ENCODE measurements at regions not wholly inside any gene's neighbourhood (a gene's known extent, or its start where the extent isn't known, plus 50 kb on each side); places are given as distances from the start of the nearest gene placed in this dataset.

DNA sequence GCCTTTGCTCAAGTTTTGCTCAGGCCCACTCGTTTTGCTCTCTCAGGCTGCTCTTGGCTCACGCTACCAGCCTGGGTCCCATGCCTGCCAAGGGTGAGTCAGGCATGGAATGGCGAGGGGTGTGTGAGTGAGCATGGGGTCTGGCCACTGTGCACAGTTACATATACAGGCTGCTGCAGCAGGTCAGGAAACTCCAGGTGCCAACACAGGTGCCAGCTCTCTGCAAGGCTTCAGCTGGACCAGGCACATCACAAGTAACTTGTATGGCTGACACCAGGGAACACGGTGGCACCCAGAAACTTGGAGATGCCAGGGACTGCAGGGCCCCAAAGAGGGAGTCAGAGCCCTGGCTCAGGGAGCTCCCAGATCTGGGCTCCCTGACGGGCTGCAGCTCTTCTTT is 146.8 kb downstream of the BTBD3 start:
- no peaks in the 10 kb centered on the region for H3K4me1 Mint-ChIP-seq
- DNase-seq = no peak
- no peaks in the 10 kb centered on the region for H3K36me3 Mint-ChIP-seq (ENCODE audit: low read depth)
- no peak overlapping the region for H3K4me3 Mint-ChIP-seq
- no peaks in the 10 kb centered on the region for H3K27me3 Mint-ChIP-seq
- CTCF ChIA-PET = no interaction called here
- peaks cover 13% of the 10 kb centered on the region for H3K9me3 Mint-ChIP-seq
- H3K27ac Mint-ChIP-seq = no peak overlapping the region
- POLR2A ChIA-PET = no interaction called here

DNA sequence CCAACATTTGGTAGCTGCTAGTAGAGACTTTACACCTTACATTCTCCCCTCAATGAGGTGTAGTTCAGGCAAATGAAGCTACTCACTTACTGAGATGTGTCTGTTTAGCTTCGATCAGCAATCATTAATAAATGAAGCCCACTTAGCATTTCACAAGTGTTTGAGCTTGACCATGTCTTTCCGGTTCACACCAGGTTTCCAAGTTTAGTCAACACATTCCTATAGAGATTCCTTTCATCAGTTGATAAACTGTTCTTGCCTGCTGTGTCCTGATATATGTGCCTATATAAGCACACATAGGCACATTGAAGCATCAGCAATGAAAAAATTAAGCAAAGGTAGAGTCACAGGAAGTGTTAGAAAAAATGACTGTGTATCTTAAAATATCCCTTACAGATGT is 150.0 kb downstream of the BTBD3 start:
- POLR2A ChIA-PET = no interaction called here
- no peak overlapping the region for H3K27ac Mint-ChIP-seq
- CTCF ChIA-PET = interaction anchor here (0.5 kb wide), 1 partner anchor 23 kb away, joined by 3 read pairs; no protein-coding TSS in a partner anchor
- peaks cover 12% of the 10 kb centered on the region for H3K9me3 Mint-ChIP-seq
- H3K27me3 Mint-ChIP-seq = no peaks in the 10 kb centered on the region
- H3K36me3 Mint-ChIP-seq (ENCODE audit: low read depth) = no peaks in the 10 kb centered on the region
- no peak for DNase-seq
- no peaks in the 10 kb centered on the region for H3K4me1 Mint-ChIP-seq
- H3K4me3 Mint-ChIP-seq = no peak overlapping the region

DNA sequence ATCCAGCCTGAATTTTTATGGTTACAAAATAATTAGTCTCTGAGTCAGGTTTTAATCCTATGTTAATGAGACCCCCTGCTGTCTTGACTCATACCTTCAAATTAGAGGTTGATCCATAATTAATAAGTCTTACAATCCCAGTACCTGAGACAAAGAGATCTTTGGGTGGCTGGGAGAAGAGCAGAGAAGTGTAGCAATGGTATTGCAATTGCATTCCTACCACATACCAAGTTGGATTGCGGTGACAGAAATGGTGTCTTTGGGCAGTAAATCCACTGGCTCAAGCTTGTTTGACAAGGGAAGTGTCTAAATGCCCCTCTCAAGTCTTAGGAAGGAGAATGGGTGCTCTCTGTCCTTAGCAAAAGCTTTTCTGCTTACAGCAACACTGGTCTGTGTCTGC is 150.4 kb downstream of the BTBD3 start:
- H3K9me3 Mint-ChIP-seq = peaks cover 12% of the 10 kb centered on the region
- no peak for DNase-seq
- H3K4me1 Mint-ChIP-seq = no peaks in the 10 kb centered on the region
- POLR2A ChIA-PET = no interaction called here
- no peak overlapping the region for H3K27ac Mint-ChIP-seq
- no peaks in the 10 kb centered on the region for H3K36me3 Mint-ChIP-seq (ENCODE audit: low read depth)
- no peak overlapping the region for H3K4me3 Mint-ChIP-seq
- H3K27me3 Mint-ChIP-seq = no peaks in the 10 kb centered on the region
- CTCF ChIA-PET = no interaction called here

DNA sequence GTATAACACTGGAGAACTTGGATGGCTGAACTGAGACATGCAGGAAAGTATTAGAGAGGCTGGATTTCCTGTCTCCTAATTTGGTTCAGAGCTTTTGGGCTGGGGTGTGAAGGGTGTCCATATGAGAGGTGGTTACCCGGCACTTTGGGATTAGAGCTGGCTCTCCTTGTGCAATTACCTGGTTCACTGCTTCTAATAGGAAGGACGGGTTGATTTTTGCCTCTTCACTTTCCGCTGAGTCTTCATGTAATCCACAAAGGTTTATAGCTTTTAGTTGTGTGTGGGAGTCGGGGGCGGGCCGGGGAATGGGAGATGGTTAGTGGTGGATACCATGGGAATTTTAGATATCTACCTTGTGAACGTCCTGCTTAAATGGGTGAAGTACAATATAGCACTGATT is 151.5 kb downstream of the BTBD3 start:
- CTCF ChIA-PET = no interaction called here
- Mint-ChIP-seq H3K9me3 (peaks cover 12% of the 10 kb centered on the region), H3K4me1 (no peaks in the 10 kb centered on the region), H3K4me3 (no peak overlapping the region), H3K27me3 (no peaks in the 10 kb centered on the region), H3K36me3 (ENCODE audit: low read depth) (no peaks in the 10 kb centered on the region), H3K27ac (no peak overlapping the region)
- POLR2A ChIA-PET = no interaction called here
- no peak for DNase-seq

DNA sequence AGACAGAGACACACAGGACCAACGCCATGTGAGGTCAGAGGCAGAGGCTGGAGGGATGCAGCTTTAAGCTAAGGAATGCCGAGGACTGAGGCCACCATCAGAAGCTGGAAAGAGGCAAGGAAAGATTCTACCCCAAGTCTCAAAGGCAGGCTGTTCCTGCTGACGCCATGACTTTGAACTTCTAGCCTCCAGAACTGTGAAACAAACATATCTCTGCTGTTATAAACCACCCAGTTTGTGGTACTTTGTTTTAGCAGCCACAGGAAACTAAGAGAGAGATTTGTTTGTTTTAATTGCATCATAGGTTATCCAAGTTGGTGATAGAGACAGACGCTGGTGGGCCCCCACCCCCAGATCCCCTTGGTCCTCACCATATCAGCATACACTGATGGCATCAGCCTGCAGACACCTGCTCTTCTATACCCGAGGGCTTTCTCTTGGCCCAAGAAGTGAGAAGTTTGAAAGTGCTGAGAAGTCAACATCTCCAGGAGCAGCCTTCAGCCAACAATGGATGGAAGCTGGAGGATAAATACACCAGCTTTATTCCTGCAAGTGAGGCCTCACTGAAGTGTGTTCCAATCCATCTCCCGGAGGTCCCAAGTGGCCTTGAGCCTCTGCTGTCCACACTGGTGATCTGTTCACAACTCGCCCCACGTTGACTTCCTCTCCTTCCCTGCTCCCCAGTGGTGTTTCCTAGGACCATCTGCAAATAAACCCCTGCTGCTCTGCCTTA is 154.7 kb downstream of the BTBD3 start:
- H3K4me3 Mint-ChIP-seq = no peak overlapping the region
- H3K36me3 Mint-ChIP-seq (ENCODE audit: low read depth) = no peaks in the 10 kb centered on the region
- no peak overlapping the region for H3K27ac Mint-ChIP-seq
- peaks cover 11% of the 10 kb centered on the region for H3K9me3 Mint-ChIP-seq
- POLR2A ChIA-PET = no interaction called here
- H3K27me3 Mint-ChIP-seq = no peaks in the 10 kb centered on the region
- no peaks in the 10 kb centered on the region for H3K4me1 Mint-ChIP-seq
- CTCF ChIA-PET = no interaction called here
- no peak for DNase-seq

DNA sequence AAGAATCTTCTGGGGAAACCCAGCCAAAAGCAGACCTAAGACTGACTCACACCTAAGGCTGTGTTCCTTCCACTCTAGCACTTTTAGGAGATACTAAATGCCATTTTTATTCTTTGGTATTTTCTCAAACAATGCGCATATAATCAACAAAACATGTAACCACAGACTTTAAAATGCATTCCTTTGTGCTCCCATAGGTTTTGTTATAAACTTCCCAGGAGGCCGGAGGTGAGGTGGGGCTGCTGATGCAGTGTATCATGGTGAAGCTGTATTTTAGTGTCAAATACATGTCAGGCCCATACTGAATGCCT is 155.2 kb downstream of the BTBD3 start:
- peaks cover 11% of the 10 kb centered on the region for H3K9me3 Mint-ChIP-seq
- no peak for DNase-seq
- H3K36me3 Mint-ChIP-seq (ENCODE audit: low read depth) = no peaks in the 10 kb centered on the region
- H3K27me3 Mint-ChIP-seq = no peaks in the 10 kb centered on the region
- CTCF ChIA-PET = no interaction called here
- no peak overlapping the region for H3K4me3 Mint-ChIP-seq
- H3K27ac Mint-ChIP-seq = no peak overlapping the region
- no peaks in the 10 kb centered on the region for H3K4me1 Mint-ChIP-seq
- POLR2A ChIA-PET = no interaction called here

DNA sequence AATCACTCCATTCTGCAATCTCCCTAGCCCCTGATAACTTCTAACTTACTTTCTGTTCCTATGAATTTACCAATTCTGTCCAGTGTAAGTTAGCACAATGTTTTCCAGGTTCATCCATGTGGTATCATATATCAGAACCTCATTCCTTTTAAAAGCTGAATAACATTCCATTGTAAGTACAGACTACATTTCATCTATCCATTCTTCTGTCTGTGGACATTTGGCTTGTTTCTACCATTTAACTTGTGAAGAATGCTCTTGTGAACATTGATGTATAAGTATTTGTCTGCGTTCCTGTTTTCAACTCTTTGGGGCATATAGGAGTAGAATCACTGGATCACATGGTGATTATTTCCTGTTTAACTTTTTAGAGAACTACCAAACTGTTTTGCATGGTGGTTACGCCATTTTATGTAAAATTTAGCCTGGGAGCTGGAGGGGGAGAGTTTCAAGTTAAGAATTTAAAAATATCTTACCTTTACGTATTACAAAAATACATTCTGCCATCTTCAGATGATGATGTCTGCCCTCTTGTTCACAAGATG is 156.5 kb downstream of the BTBD3 start:
- no peaks in the 10 kb centered on the region for H3K36me3 Mint-ChIP-seq (ENCODE audit: low read depth)
- no peak overlapping the region for H3K4me3 Mint-ChIP-seq
- H3K9me3 Mint-ChIP-seq = peaks cover 11% of the 10 kb centered on the region
- no peak for DNase-seq
- H3K27me3 Mint-ChIP-seq = no peaks in the 10 kb centered on the region
- no peaks in the 10 kb centered on the region for H3K4me1 Mint-ChIP-seq
- CTCF ChIA-PET = no interaction called here
- POLR2A ChIA-PET = no interaction called here
- H3K27ac Mint-ChIP-seq = no peak overlapping the region

DNA sequence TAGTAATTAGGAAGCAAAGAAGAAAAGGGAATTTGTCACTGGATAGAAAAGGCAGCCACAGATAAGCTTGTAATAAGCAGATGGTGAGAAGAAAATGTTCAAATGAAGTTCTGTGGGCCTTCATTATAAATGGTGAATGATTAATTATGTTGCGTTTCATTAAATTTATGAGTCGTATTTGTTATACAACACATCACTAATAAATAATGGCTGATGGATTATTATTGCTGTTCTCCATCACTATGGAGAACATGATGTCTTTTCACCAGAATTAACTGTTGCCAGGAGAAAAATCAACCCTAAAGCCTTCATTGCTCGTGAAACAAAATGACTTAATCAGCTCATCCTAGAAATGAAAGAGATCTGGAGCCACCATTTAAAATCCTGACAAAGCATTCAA is 158.5 kb downstream of the BTBD3 start:
- ChIA-PET CTCF (no interaction called here), POLR2A (no interaction called here)
- Mint-ChIP-seq H3K4me3 (no peak overlapping the region), H3K9me3 (peaks cover 7% of the 10 kb centered on the region), H3K27ac (no peak overlapping the region), H3K4me1 (no peaks in the 10 kb centered on the region), H3K27me3 (no peaks in the 10 kb centered on the region), H3K36me3 (ENCODE audit: low read depth) (no peaks in the 10 kb centered on the region)
- DNase-seq = no peak

DNA sequence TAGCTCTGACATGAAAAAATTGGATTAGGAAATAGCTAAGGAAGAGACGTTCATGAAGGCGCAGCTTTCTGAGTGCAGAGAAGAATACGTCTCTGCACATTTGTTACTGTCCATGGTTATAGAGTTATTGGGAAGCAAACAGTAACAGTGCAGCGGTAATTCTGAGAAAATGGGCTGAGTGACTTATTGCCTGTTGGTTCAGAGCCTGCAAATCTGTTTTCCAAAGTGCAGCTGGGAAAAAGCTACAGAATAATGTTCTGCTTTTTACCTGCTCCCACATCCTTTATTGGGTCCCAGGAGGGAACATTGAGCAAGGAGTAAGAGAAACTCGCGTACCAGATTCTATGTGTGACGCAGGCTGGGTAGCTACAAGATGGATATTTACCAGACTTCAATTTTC is 160.2 kb downstream of the BTBD3 start:
- Mint-ChIP-seq H3K36me3 (ENCODE audit: low read depth) (no peaks in the 10 kb centered on the region), H3K9me3 (peaks cover 4% of the 10 kb centered on the region), H3K4me1 (no peaks in the 10 kb centered on the region), H3K27ac (no peak overlapping the region), H3K4me3 (no peak overlapping the region), H3K27me3 (no peaks in the 10 kb centered on the region)
- ChIA-PET POLR2A (no interaction called here), CTCF (no interaction called here)
- DNase-seq = no peak

DNA sequence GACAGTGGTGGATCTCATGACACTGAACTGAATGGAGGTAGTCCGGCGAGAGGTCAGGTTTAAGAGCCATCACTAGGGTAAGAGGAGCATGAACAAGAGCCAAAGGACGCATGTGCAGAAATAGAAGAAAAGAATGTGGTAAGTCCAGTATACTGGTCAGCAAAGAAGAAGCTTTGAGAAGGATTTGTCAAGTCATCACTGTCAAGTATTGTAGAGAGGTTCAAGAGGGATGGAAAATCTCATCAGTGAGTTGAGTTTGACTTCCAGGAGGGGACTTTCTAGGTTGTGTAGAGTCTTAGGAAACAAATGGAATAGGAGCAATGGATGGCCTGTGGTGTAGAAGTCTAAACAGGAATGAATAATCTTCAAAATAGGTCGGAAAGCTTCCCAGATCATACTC is 161.8 kb downstream of the BTBD3 start:
- Mint-ChIP-seq H3K9me3 (peaks cover 6% of the 10 kb centered on the region), H3K4me3 (no peak overlapping the region), H3K27ac (no peak overlapping the region), H3K36me3 (ENCODE audit: low read depth) (no peaks in the 10 kb centered on the region), H3K27me3 (no peaks in the 10 kb centered on the region), H3K4me1 (no peaks in the 10 kb centered on the region)
- ChIA-PET CTCF (no interaction called here), POLR2A (no interaction called here)
- no peak for DNase-seq

DNA sequence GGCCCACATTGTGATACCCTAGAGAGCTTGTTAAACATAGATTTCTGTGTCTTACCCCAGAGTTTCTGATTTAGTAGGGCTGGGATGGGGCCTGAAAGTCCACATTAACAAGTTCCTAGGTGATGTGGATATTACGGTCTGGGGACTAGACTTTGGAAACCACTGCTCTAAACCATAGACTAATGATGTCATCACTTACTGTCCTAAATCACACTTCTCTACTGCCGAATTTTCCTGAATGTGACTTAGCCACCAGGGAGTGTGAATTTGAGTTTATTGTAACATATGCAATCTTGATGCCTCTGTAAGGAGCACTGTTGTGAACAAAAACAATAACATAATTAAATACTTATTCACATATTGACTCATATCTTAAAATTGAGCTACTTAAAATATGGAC is 165.6 kb downstream of the BTBD3 start:
- ChIA-PET CTCF (no interaction called here), POLR2A (no interaction called here)
- H3K9me3 Mint-ChIP-seq = peaks cover 6% of the 10 kb centered on the region
- no peaks in the 10 kb centered on the region for H3K4me1 Mint-ChIP-seq
- no peak for DNase-seq
- H3K27ac Mint-ChIP-seq = no peak overlapping the region
- no peak overlapping the region for H3K4me3 Mint-ChIP-seq
- H3K36me3 Mint-ChIP-seq (ENCODE audit: low read depth) = no peaks in the 10 kb centered on the region
- H3K27me3 Mint-ChIP-seq = no peaks in the 10 kb centered on the region

DNA sequence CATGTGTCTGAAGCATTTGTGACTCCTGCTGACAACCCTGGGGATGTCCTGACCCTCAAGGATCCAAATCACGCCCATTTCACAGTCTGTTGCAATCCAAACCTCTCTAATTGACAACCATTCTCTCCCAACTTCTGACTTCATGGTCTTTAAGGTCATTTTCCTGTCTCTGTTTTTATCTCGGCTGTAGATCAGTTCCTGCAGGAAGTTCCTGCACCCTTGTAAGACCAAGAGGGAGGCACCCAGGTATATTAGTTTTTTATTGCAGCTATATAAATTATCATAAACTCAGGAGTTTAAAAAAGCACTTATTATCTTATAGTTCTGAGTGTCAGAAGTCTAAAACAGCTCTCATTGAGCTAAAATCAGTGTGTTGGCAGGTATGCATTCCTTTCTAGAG is 166.8 kb downstream of the BTBD3 start:
- no peak for DNase-seq
- Mint-ChIP-seq H3K4me3 (no peak overlapping the region), H3K36me3 (ENCODE audit: low read depth) (no peaks in the 10 kb centered on the region), H3K27me3 (no peaks in the 10 kb centered on the region), H3K9me3 (peaks cover 11% of the 10 kb centered on the region), H3K4me1 (no peaks in the 10 kb centered on the region), H3K27ac (no peak overlapping the region)
- CTCF ChIA-PET = no interaction called here
- POLR2A ChIA-PET = no interaction called here

DNA sequence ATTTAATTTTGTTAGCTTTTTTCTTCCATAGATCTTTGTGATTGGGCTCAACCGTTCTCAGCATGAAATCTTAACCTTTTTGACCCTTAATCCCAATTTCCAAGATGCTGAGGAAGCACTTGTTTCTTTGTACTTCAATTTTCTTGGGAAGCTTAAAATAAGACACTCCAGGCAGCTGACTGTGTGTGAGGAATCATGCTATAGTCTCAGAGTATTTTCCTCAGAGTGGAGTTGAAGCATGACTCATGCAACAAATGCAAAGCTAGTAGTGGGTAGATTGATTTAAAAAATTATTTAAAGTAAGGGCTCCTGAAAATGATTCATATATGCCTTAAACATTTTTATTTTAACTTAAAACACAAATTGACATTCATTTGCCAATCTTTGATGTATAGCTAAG is 168.7 kb downstream of the BTBD3 start:
- peaks cover 10% of the 10 kb centered on the region for H3K9me3 Mint-ChIP-seq
- no peak for DNase-seq
- POLR2A ChIA-PET = no interaction called here
- no peaks in the 10 kb centered on the region for H3K4me1 Mint-ChIP-seq
- CTCF ChIA-PET = no interaction called here
- H3K27ac Mint-ChIP-seq = no peak overlapping the region
- no peak overlapping the region for H3K4me3 Mint-ChIP-seq
- H3K36me3 Mint-ChIP-seq (ENCODE audit: low read depth) = no peaks in the 10 kb centered on the region
- H3K27me3 Mint-ChIP-seq = no peaks in the 10 kb centered on the region

DNA sequence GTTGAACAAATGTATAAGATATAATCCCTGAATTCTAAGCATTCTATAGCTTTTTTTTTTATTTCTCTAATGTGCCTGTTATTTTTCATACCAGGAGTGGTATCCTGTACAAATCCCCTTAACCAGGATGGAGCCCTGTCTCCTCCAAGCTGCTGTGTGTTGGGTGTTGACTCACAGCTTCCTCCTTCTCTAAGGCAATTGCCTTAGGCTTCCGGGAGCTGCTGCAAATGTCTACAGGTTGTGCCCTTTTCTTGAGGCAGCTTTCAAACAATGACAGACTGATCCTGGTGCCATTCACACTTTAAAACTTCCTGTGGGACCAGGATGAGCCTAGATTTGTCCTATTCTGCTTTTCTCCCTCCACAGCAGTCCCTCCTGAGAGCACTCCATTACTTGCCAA is 173.2 kb downstream of the BTBD3 start:
- POLR2A ChIA-PET = no interaction called here
- H3K4me1 Mint-ChIP-seq = no peaks in the 10 kb centered on the region

More for the DNA sequence above, 173.2 kb downstream of the BTBD3 start:
- Mint-ChIP-seq H3K9me3 (peaks cover 16% of the 10 kb centered on the region), H3K36me3 (ENCODE audit: low read depth) (no peaks in the 10 kb centered on the region), H3K27me3 (no peaks in the 10 kb centered on the region), H3K4me3 (no peak overlapping the region), H3K27ac (no peak overlapping the region)
- no peak for DNase-seq
- CTCF ChIA-PET = interaction anchor here (0.7 kb wide), 1 partner anchor 23 kb away, joined by 3 read pairs; no protein-coding TSS in a partner anchor

Data from activated CD4-positive, alpha-beta memory T cell treated with anti-CD3 and anti-CD28 coated beads, Interleukin-2, amount 10 ng/mL, durations not matched to agents 7 days and 5 days (primary cell).